Activated CD4-positive, alpha-beta T cell treated with anti-CD3 and anti-CD28 coated beads for 24 hours (primary cell): ENCODE measurements at regions not wholly inside any gene's neighbourhood (a gene's known extent, or its start where the extent isn't known, plus 50 kb on each side); places are given as distances from the start of the nearest gene placed in this dataset.

ENCODE experiments used
- DNase-seq, 2 donors: peaks; one replicate each; pipeline ENCODE4 v3.0.0-alpha.2; 2020; ENCODE audit warnings: low read depth in 2 of 2

- no peak for DNase-seq
Observed at GRCh38 chr12:34344851-34345522, 322.7 kb downstream of the ALG10 start.

- DNase-seq: no peak
Observed at GRCh38 chr12:34345801-34346200, 323.5 kb downstream of the ALG10 start.

GRCh38 chr12:34346372-34347034 lies 324.2 kb downstream of the ALG10 start:
- DNase-seq: no peak

DNA sequence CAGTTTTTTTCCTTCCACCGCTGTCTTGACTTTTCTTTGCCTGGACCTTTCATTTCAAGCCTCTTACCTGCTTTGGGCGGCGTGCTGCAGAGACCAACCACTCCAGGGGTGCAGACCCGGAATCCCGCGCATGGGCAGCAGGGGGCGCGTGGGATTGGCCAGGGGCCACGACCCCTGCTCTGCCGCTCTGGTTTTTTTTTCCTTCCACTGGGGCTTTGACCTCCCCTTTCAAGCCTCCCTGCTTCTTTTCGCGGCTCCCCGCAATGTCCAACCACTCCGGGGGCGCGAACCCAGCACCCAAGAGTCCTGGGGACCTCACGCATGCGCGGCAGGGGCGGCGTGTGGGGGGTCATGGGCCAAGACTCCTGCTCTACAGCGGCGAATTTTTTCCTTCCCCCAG lies 325.1 kb downstream of the ALG10 start:
- no peak for DNase-seq

- DNase-seq: no peak
Observed at GRCh38 chr12:34348064-34348463, 325.8 kb downstream of the ALG10 start.

- DNase-seq: no peak
Observed at GRCh38 chr12:34348836-34349672, 326.8 kb downstream of the ALG10 start.

GRCh38 chr12:34349673-34349961 lies 327.3 kb downstream of the ALG10 start:
- DNase-seq: no peak

- DNase-seq: no peak
Observed at GRCh38 chr12:34350092-34351041, 328.1 kb downstream of the ALG10 start.

GRCh38 chr12:34352098-34352497 lies 329.8 kb downstream of the ALG10 start:
- DNase-seq: no peak

- no peak for DNase-seq
Observed at GRCh38 chr12:34354239-34355200, 332.2 kb downstream of the ALG10 start.

DNA sequence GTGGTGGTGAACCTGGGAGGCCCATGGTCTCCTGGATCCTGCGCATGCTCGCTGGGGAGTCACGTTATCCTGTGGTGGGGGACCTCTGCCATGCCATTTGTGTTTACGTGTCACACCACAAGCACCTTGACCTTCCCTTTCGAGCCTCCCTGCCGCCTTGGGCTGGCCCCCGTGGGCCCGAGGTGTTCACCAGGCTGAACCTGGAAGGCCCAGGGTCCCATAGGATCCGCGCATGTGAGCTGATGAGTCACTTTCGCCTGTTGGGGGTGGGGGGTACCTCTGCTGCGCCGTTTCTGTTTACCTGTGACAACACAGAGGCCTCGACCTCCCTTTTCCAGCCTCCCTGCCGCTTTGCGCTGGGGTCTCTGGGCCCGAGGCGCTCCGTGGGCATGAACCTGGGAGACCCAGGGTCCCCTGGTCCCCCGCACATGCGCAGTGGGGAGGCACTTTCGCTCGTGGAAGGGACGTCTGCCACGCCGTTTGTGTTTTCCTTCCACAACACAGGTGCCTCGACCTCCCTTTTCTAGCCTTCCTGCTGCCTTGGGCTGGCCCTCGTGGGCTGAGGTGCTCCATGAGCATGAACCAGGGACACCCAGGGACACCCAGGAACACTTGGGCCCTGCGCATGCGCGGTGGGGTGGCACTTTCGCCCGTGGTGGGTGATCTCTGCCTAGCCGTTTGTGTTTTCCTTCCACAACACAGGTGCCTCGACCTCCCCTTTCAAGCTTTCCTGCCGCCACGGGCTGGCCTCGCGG lies 334.1 kb downstream of the ALG10 start:
- DNase-seq: no peak

DNA sequence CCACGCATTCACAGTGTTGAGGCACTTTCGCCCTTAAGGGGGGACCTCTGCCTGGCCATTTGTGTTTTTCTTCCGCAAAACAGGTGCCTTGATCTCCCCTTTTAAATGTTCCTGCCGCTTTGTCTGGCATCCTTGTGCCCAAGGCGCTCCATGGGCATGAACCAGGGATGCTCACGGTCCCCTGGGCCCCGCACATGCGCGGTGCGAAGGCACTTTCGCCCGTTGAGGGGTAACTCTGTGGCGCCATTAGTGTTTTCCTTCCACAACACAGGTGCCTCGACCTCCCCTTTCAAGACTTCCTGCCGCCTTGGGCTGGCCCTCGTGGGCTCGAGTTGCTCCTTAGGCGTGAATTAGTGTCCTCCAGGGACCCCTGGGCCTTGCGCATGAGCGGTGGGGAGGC lies 335.5 kb downstream of the ALG10 start:
- DNase-seq: no peak

DNA sequence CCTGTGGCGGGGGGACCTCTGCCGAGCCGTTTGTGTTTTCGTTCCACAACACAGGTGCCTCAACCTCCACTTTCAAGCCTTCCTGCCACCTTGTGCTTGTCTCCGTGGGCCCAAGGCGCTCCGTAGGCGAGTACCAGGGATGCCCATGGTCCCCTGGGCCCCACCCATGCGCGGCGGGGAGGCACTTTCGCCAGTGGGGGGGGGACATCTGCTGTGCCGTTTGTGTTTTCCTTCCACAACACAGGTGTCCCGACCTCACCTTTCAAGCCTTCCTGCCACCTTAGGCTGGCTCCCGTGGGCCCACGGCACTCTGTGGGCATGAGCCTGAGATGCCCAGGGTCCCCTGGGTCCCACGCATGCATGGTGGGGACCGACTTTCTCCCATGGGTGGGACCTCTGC lies 335.9 kb downstream of the ALG10 start:
- no peak for DNase-seq

- no peak for DNase-seq
Observed at GRCh38 chr12:34361721-34362316, 339.5 kb downstream of the ALG10 start.

DNA sequence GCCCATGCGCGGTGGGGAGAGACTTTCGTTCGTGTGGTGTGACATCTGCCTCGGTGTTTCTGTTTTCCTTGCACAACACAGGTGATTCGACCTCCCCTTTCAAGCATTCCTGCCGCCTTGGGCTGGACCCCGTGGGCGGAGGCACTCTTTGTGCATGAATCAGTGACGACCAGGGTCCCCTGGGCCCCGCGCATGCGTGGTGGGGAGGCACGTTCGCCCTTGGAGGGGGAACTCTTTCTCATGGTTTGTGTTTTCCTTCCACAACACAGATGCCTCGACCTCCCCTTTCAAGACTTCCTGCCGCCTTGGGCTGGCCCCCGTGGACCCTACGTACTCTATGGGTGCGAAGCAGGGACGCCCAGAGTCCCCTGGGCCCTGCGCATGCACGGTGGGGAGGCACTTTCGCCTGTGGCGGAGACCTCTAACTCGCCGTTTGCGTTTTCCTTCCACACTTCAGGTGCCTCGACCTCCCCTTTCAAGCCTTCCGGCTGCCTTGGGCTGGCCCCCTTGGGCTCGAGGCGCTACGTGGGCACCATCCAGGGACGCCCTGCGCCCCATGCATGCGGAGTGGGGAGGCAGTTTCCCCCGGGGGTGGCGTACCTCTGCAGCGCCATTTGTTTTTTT lies 340.9 kb downstream of the ALG10 start:
- DNase-seq: no peak

DNA sequence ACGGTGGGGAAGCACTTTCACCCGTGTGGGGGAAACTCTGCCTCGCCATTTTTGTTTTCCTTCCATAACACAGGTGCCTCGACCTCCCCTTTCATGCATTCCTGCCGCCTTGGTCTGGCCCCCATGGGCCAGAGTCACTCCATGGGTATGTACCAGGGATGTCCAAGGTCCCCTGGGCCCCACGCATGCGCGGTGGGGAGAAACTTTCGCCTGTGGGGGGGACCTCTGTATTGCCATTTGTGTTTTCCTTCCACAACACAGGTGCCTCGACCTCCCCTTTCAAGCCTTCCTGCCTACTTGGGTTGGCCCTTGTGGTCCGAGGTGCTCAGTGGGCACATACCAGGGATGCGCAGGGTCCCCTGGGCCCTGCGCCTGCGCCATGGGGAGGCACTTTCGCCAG lies 345.8 kb downstream of the ALG10 start:
- DNase-seq: no peak

DNA sequence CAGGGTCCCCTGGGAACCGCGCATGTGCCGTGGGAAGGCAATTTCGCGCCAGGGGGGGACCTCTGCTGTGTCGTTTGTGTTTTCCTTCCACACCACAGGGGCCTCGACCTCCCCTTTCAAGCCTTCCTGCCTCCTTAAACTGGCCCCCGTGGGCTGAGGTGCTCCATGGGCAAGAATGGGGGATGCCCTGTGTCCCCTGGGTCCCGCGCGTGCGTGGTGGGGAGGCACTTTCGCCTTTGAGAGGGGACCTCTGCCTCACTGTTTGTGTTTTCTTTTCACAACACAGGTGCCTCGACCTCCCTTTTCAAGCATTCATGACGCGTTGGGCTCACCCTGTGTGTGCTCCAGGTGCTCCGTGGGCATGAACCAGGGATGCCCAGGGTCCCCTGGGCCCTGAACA lies 348.8 kb downstream of the ALG10 start:
- DNase-seq: no peak

- no peak for DNase-seq
Observed at GRCh38 chr12:34372003-34372402, 349.7 kb downstream of the ALG10 start.

- DNase-seq: no peak
Observed at GRCh38 chr12:34373926-34374325, 351.6 kb downstream of the ALG10 start.
